Activated naive CD4-positive, alpha-beta T cell treated with anti-CD3 and anti-CD28 coated beads, Interleukin-2, amount 50 U/mL, for 72 hours (primary cell): ENCODE measurements at regions not wholly inside any gene's neighbourhood (a gene's known extent, or its start where the extent isn't known, plus 50 kb on each side); places are given as distances from the start of the nearest gene placed in this dataset.

ENCODE experiments used
- ATAC-seq, 2 donors: fragments of 150-1000 bp; cut with Tn5 transposase; 2 replicates each; pipeline ENCODE4 v1.10.0; 2021; ENCODE audit warnings: mild to moderate bottlenecking in 2 of 2, moderate library complexity in 2 of 2
- DNase-seq, 2 donors: peaks; one replicate each; pipeline ENCODE4 v3.0.0; 2021 to 2022; ENCODE audit warnings: low spot score in 2 of 2
- H3K27ac Mint-ChIP-seq, 2 donors: one replicate each; pipeline ENCODE4 v1.8.0; 2022; ENCODE audit warnings: mild to moderate bottlenecking in 2 of 2, mixed read lengths in 2 of 2
- H3K36me3 Mint-ChIP-seq, 2 donors: one replicate each; pipeline ENCODE4 v1.8.0; 2022; ENCODE audit warnings: mixed read lengths in 2 of 2
- H3K9me3 Mint-ChIP-seq, 2 donors: one replicate each; pipeline ENCODE4 v1.8.0; 2022; ENCODE audit warnings: mixed read lengths in 2 of 2

DNA sequence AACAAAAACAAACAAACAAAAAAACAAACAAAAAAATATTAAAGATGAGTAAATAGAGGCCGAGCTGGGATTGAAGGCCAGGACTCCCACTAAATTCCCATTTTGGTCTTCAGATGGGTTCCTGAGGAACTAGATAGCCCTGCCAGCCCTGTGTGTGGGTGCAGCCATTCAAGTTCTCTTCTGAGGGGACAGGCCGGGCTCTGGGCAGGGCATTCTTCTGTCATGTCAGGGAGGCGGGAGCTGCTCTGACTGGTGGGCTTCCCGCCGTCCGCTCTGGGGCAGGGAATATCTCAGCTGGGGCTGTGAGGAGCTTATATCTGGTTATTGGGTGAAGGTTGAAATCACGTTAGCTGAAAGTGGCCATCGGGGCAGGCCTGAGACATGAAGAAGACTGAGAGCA is 127.3 kb upstream of the CXCR4 start:
- DNase-seq (no peak), ATAC-seq (no peak)
- Mint-ChIP-seq H3K27ac (peak overlapping the region; percentile 27 to 57), H3K9me3 (peaks cover 0 to 9% of the 10 kb centered on the region in 2 donors), H3K36me3 (peaks cover 4% of the 10 kb centered on the region in 2 donors)

- Mint-ChIP-seq H3K9me3 (peaks cover 0 to 9% of the 10 kb centered on the region in 2 donors), H3K36me3 (peaks cover 5% of the 10 kb centered on the region in 2 donors), H3K27ac (peak overlapping the region in 1 of 2 donors; percentile 27)
- DNase-seq (no peak), ATAC-seq (no peak)
These were observed 126.6 kb upstream of the CXCR4 start for GRCh38 chr2:136244536-136244885.

- peaks cover 0 to 6% of the 10 kb centered on the region in 2 donors for H3K9me3 Mint-ChIP-seq
- ATAC-seq, result no peak
- H3K36me3 Mint-ChIP-seq, result peaks cover 5% of the 10 kb centered on the region in 2 donors
- peak overlapping the region in 1 of 2 donors; percentile 85 for H3K27ac Mint-ChIP-seq
- DNase-seq, result no peak
These were observed 125.9 kb upstream of the CXCR4 start for GRCh38 chr2:136243638-136244535.

DNA sequence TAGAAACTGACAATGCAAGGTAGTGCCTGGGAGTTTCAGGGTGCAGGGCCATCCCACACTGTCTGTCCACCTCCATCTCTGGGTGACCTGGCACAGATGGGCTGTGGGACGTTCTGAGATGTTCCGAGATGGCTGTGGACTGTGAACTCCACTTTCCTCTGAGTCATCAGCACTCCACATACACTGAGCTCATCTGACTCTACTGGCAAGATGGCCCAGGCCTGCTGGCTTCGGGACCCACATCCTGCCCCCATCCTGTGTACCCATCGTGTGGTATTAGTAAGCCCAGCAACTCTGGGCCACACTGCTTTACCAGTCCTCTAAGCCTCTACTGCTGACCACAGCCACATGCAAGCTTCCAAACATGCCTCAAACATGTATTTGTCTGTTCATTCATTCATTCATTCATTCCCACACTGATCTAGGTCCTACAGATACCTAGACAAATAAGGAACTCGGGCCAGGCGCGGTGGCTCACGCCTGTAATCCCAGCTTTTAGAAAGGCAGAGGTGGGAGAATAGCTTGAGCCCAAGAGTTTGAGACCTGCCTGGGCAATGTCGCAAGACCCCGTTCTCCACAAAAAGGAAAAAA is 124.8 kb upstream of the CXCR4 start:
- peak overlapping the region; percentile 80 to 85 for H3K27ac Mint-ChIP-seq
- peak; percentile 56 to 89 for ATAC-seq

DNA sequence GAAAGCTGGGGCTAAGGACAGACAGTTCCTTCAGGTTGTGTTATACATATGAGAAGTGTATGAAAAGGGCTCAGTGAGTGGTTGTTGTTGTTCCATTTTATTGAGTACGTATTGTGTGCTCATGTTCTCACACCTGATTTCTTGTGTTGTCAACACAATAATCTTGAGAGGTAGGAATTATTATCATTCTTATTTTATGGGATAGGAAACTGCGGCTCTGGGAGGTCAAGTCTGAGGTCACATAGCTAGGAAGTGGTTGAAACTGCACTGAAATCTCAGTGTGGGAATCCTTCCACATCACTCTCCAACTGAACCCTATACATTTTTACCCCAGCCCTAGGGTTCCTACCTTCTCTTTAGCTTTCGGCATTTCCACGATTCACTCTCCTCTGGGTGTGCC is 124.2 kb upstream of the CXCR4 start:
- DNase-seq (no peak), ATAC-seq (no peak)
- Mint-ChIP-seq H3K27ac (peak overlapping the region in 1 of 2 donors; percentile 85), H3K9me3 (peaks cover 0 to 5% of the 10 kb centered on the region in 2 donors), H3K36me3 (peaks cover 5% of the 10 kb centered on the region in 2 donors)

More for the DNA sequence above, 124.8 kb upstream of the CXCR4 start:
- peak in 1 of 2 donors; percentile 84 for DNase-seq
- H3K9me3 Mint-ChIP-seq, result peaks cover 0 to 5% of the 10 kb centered on the region in 2 donors
- H3K36me3 Mint-ChIP-seq, result peaks cover 5% of the 10 kb centered on the region in 2 donors

- DNase-seq (peak in 1 of 2 donors; percentile 25), ATAC-seq (no peak)
- peaks cover 0 to 5% of the 10 kb centered on the region in 2 donors for H3K9me3 Mint-ChIP-seq
- peaks cover 5% of the 10 kb centered on the region in 2 donors for H3K36me3 Mint-ChIP-seq
- H3K27ac Mint-ChIP-seq, result peak overlapping the region; percentile 66 to 88
These were observed 121.2 kb upstream of the CXCR4 start for GRCh38 chr2:136239079-136239685.

DNA sequence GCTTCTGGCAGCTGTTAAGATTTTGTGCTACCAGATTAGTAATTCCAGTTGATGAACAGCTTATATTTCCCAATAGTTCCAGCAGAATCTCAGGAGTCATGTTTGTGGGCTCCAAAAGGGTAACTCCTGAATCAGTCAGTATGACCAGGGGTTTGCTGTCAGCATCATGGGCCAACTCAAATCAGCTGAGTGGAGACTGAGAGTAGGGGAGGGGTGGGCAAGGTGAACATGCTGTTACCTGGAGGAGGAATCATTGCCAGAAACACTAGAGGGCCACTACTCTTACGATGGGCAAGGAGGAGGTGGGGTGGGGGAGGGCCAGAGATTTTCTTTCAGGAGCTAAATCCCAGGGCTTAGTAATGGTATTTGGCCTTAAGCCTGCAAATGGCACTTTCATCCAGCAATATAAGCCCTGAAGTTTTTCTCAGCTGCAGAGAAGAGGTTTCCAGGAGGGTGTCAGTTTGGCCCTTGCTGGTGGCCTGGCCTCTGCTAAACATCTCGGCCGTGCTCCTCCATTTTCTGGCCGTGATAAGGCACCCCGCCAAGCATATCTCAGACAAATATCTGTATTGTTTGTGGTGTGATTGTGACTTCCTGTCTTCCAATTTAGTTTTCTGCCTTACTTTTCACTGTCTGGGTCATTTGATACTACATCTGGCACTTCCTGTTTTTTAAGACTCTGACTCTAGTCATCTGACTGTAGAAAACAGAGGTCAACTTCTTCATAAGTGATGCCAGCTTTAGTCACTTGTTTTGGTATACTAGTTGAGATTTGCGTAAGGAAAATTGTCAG is 120.5 kb upstream of the CXCR4 start:
- peaks cover 0 to 5% of the 10 kb centered on the region in 2 donors for H3K9me3 Mint-ChIP-seq

DNA sequence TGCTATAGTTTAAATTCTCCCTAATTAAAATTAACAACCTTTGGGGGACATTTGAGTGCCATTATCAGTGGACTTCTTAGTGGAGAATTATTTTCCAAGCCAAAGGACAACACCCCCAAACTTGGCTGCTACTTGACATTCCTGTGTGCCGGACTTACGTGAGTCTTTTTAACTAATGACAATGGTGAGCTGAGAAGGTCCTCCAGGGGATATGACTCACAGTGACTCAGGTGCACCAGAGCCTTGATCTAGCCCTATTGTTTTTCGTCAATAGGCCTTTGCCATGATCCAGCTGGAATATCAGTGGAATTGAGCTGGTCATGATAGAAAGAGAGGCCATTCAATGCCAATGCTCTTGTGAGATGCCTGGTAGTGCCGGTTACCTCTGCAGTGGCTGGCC is 118.1 kb upstream of the CXCR4 start:
- H3K9me3 Mint-ChIP-seq, result peaks cover 0 to 10% of the 10 kb centered on the region in 2 donors
- no peak for ATAC-seq
- peaks cover 5% of the 10 kb centered on the region in 2 donors for H3K36me3 Mint-ChIP-seq
- peak overlapping the region in 1 of 2 donors; percentile 26 for H3K27ac Mint-ChIP-seq
- DNase-seq, result no peak

More for the DNA sequence above, 120.5 kb upstream of the CXCR4 start:
- Mint-ChIP-seq H3K36me3 (peaks cover 5% of the 10 kb centered on the region in 2 donors), H3K27ac (peak overlapping the region; percentile 72 to 88)
- DNase-seq (peak in 1 of 2 donors; percentile 27), ATAC-seq (peak; percentile 49 to 90)

GRCh38 chr2:136235546-136235945 is 117.6 kb upstream of the CXCR4 start:
- peaks cover 5% of the 10 kb centered on the region in 2 donors for H3K36me3 Mint-ChIP-seq
- no peak for ATAC-seq

DNA sequence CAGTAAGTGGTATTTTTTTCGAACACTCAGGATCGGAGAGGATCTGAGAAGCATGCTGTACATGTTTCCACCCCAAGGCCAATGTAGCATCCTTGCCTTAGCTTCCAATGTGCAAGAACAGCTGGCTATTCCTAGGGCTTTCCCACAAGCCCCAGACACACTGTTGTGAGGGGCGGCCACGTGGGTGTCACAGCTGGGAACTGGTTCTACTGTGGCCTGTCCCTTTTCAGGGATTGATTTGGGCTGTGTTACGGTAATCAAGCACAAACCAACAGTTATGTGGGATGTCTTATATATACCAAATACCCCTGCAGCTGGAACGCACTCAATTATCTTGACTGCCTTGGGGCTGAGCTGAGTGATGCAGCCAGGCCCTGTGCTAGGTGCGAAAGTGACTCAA is 116.3 kb upstream of the CXCR4 start:
- ATAC-seq (no peak), DNase-seq (no peak)
- Mint-ChIP-seq H3K27ac (no peak overlapping the region), H3K36me3 (no peaks in the 10 kb centered on the region), H3K9me3 (peaks cover 0 to 5% of the 10 kb centered on the region in 2 donors)

More at GRCh38 chr2:136235546-136235945, 117.6 kb upstream of the CXCR4 start:
- H3K9me3 Mint-ChIP-seq, result peaks cover 0 to 10% of the 10 kb centered on the region in 2 donors
- no peak overlapping the region for H3K27ac Mint-ChIP-seq
- no peak for DNase-seq

- no peak for ATAC-seq
These were observed 115.3 kb upstream of the CXCR4 start for GRCh38 chr2:136233298-136233697.

GRCh38 chr2:136232456-136233172 is 114.7 kb upstream of the CXCR4 start:
- no peak for DNase-seq
- no peaks in the 10 kb centered on the region for H3K36me3 Mint-ChIP-seq
- ATAC-seq, result no peak
- H3K27ac Mint-ChIP-seq, result no peak overlapping the region
- peaks cover 0 to 10% of the 10 kb centered on the region in 2 donors for H3K9me3 Mint-ChIP-seq

More at GRCh38 chr2:136233298-136233697, 115.3 kb upstream of the CXCR4 start:
- H3K36me3 Mint-ChIP-seq, result no peaks in the 10 kb centered on the region
- peaks cover 0 to 10% of the 10 kb centered on the region in 2 donors for H3K9me3 Mint-ChIP-seq
- H3K27ac Mint-ChIP-seq, result no peak overlapping the region
- DNase-seq, result no peak

- ATAC-seq, result no peak
- Mint-ChIP-seq H3K36me3 (no peaks in the 10 kb centered on the region), H3K9me3 (peaks cover 0 to 10% of the 10 kb centered on the region in 2 donors), H3K27ac (no peak overlapping the region)
- DNase-seq, result no peak
These were observed 112.5 kb upstream of the CXCR4 start for GRCh38 chr2:136230464-136230863.

DNA sequence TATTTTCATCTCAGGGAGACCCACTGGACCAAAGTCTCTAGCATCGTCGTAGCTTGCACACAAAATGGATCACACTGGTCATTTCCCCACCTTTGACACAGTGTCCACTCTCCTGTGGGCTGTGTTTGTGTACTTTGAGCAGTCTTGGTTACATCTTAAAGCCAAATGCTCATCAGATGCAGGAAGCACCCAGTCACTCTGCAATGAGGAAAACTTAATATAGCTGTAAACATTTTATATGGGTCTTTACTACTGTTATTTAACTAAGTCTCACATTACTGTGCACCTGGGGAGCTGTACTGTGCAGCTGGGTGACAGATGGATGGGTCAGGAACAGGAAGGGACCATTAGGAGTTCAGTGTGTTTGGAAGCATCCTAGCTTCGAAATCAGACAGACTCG is 109.0 kb upstream of the CXCR4 start:
- H3K27ac Mint-ChIP-seq, result no peak overlapping the region
- no peaks in the 10 kb centered on the region for H3K36me3 Mint-ChIP-seq
- ATAC-seq, result no peak

GRCh38 chr2:136225950-136226835 is 108.2 kb upstream of the CXCR4 start:
- peak overlapping the region; percentile 2 to 60 for H3K27ac Mint-ChIP-seq
- no peak for DNase-seq
- H3K36me3 Mint-ChIP-seq, result no peaks in the 10 kb centered on the region
- H3K9me3 Mint-ChIP-seq, result peaks cover 0 to 4% of the 10 kb centered on the region in 2 donors
- peak in 1 of 2 donors; percentile 37 for ATAC-seq

More for the DNA sequence above, 109.0 kb upstream of the CXCR4 start:
- peaks cover 0 to 10% of the 10 kb centered on the region in 2 donors for H3K9me3 Mint-ChIP-seq
- no peak for DNase-seq
